SU-DHL-6 (cell line): ENCODE measurements at regions not wholly inside any gene's neighbourhood (a gene's known extent, or its start where the extent isn't known, plus 50 kb on each side); places are given as distances from the start of the nearest gene placed in this dataset.

Source experiments
- EZH2phosphoT487 ChIP-seq: fragments of 200-600 bp; sonication (generic), shearing (Covaris generic); conservative IDR thresholded peaks from 2 replicates; pipeline ENCODE4 v1.6.1; 2018; ENCODE audit warnings: mild to moderate bottlenecking, antibody characterized with exemption, low read length, moderate library complexity, mixed read lengths
- TF ChIP-seq, protein P1 (sequence below): fragments of 200-600 bp; sonication (generic); IDR thresholded peaks from one replicate; pipeline ENCODE4 v1.5.1; 2017; ENCODE audit warnings: antibody characterized with exemption, mild to moderate bottlenecking, low read length, moderate library complexity; ENCODE audit not compliant: insufficient read depth, poor library complexity, severe bottlenecking

DNA sequence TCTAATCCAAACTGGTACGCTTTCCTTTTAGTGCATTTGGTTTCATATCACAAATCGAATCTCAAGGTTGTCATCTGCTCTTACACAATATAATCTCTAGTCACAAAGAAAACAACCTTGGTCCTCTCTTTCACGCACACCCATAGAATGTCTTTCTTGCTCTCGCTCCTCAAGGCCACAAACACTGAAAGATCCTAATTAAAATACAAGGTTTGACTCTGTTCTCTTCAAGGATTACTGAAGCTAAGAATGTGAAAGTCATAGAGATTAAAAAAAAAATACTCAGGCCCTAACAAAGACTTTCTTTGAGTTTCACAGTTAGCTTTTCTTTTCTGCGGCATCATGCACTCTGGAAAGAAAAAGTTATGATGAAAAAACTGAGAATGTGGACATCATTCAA, 891.5 kb downstream of the EFNB2 start:
- TF ChIP-seq, protein P1, sequence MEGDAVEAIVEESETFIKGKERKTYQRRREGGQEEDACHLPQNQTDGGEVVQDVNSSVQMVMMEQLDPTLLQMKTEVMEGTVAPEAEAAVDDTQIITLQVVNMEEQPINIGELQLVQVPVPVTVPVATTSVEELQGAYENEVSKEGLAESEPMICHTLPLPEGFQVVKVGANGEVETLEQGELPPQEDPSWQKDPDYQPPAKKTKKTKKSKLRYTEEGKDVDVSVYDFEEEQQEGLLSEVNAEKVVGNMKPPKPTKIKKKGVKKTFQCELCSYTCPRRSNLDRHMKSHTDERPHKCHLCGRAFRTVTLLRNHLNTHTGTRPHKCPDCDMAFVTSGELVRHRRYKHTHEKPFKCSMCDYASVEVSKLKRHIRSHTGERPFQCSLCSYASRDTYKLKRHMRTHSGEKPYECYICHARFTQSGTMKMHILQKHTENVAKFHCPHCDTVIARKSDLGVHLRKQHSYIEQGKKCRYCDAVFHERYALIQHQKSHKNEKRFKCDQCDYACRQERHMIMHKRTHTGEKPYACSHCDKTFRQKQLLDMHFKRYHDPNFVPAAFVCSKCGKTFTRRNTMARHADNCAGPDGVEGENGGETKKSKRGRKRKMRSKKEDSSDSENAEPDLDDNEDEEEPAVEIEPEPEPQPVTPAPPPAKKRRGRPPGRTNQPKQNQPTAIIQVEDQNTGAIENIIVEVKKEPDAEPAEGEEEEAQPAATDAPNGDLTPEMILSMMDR, result no peak
- TF ChIP-seq EZH2phosphoT487, result no peak
